Smooth muscle cell (in vitro differentiated cells): ENCODE measurements at regions not wholly inside any gene's neighbourhood (a gene's known extent, or its start where the extent isn't known, plus 50 kb on each side); places are given as distances from the start of the nearest gene placed in this dataset.

Experiments used
- DNase-seq: peaks from one replicate; lab custom pipeline; 2025; ENCODE audit not compliant: unreplicated experiment; lab: John Stamatoyannopoulos, UW
- H2AFZ ChIP-seq: fragments of 200-600 bp; sonication (generic); 2 replicates; pipeline ENCODE4 v1.6.0; 2016; ENCODE audit warnings: antibody characterized with exemption, low read depth, mild to moderate bottlenecking
- H3F3A ChIP-seq: fragments of 200-600 bp; sonication (generic); 2 replicates; pipeline ENCODE4 v1.6.0; 2017; ENCODE audit warnings: antibody characterized with exemption, low read depth
- H3K27ac ChIP-seq: fragments of 200-600 bp; sonication (generic); 2 replicates; pipeline ENCODE4 v1.5.1; 2016; ENCODE audit warnings: low read depth, mild to moderate bottlenecking
- H3K27me3 ChIP-seq: fragments of 200-600 bp; sonication (generic); 2 replicates; pipeline ENCODE4 v1.6.1; 2016; ENCODE audit warnings: low read depth, mild to moderate bottlenecking
- H3K36me3 ChIP-seq: fragments of 200-600 bp; sonication (generic); 2 replicates; pipeline ENCODE4 v1.5.1; 2016; ENCODE audit warnings: low read depth
- H3K4me1 ChIP-seq: fragments of 200-600 bp; sonication (generic); 2 replicates; pipeline ENCODE4 v1.5.1; 2016; ENCODE audit warnings: low read depth
- H3K4me2 ChIP-seq: fragments of 200-600 bp; sonication (generic); 2 replicates; pipeline ENCODE4 v1.6.0; 2016; ENCODE audit warnings: mild to moderate bottlenecking
- H3K4me3 ChIP-seq: fragments of 200-600 bp; sonication (generic); 2 replicates; pipeline ENCODE4 v1.5.1; 2016; ENCODE audit warnings: mild to moderate bottlenecking
- H3K79me2 ChIP-seq: fragments of 200-600 bp; sonication (generic); 2 replicates; pipeline ENCODE4 v1.6.0; 2016; ENCODE audit warnings: low read depth, mild to moderate bottlenecking
- H3K9ac ChIP-seq: fragments of 200-600 bp; sonication (generic); 2 replicates; pipeline ENCODE4 v1.6.0; 2016; ENCODE audit warnings: low read depth
- H3K9me3 ChIP-seq: fragments of 200-600 bp; sonication (generic); replicated peaks from 2 replicates; pipeline ENCODE4 v1.5.1; 2016; ENCODE audit warnings: low read depth
- H4K20me1 ChIP-seq: fragments of 200-600 bp; sonication (generic); 2 replicates; pipeline ENCODE4 v1.6.0; 2016; ENCODE audit warnings: low read depth
- CTCF ChIP-seq: fragments of 200-600 bp; sonication (generic); IDR thresholded peaks from 2 replicates; pipeline ENCODE4 v1.5.1; 2017; ENCODE audit warnings: borderline replicate concordance, mild to moderate bottlenecking, antibody characterized with exemption; ENCODE audit not compliant: insufficient read depth, poor library complexity, severe bottlenecking
- WGBS: methylation state at CpG from one replicate; pipeline ENCODE4 v1.1.7; 2016; ENCODE audit warnings: low lambda C conversion rate; 5-methylcytosine and 5-hydroxymethylcytosine counted together

GRCh38 chr13:77377016-77377415 is 50.1 kb upstream of the MYCBP2 start:
- WGBS, result 85% methylated on average over 1 of the region's 1 CpG
- Histone ChIP-seq H3K9me3 (no peaks in the 10 kb centered on the region), H3K4me2 (no peak overlapping the region), H3K27ac (no peak overlapping the region), H3K9ac (no peak overlapping the region), H3F3A (no peaks in the 10 kb centered on the region), H3K4me1 (no peaks in the 10 kb centered on the region), H4K20me1 (no peaks in the 10 kb centered on the region), H3K4me3 (no peak overlapping the region), H3K36me3 (no peaks in the 10 kb centered on the region), H3K79me2 (no peaks in the 10 kb centered on the region), H2AFZ (no peak overlapping the region), H3K27me3 (no peaks in the 10 kb centered on the region)
- DNase-seq, result no peak
- no peak for TF ChIP-seq CTCF
